Skin of body (tissue), 1 donor: ENCODE measurements at regions not wholly inside any gene's neighbourhood (a gene's known extent, or its start where the extent isn't known, plus 50 kb on each side); places are given as distances from the start of the nearest gene placed in this dataset.
A peak's percentile ranks its signal among the peaks of the same experiment; 100 is the strongest.

Experiments
- DNase-seq: peaks from one replicate; lab custom pipeline; 2025; lab: John Stamatoyannopoulos, UW

DNA sequence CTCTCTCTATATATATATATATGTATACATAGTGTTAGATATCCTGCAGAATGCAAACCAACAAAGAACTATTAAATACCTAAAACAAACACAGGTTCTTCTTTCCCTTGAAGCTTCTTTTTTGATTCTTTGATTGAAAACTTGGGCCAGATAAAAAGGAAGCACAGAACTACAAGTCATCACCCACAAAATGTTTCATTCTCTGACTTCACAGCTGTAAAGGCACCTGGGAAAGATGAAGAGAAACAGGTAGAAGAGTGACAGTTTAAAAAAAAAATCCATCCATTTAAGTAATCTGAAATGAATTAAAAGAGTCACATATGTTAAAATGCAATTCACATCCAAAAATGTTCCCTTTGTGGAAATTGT lies 90.7 kb upstream of the FNDC3A start:
- no peak for DNase-seq

DNA sequence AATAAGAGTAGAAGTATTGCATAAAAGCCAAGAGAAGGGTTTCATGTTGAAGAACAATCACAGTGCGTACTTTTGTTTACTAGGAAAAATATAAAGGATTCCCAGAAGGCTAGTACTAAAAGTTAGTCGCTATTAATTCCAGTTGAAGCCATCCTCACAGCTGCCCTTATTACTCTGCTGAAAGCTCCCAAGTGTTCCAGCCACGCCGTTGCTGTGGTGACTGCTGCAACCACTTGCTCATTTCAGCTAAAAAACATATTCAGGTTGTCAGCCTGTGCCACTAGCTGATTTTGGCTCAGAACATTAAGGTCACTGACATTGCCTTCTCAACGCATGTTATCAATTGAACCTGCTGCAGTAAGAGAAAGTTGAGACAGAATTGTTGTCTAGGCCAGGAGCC lies 87.1 kb upstream of the FNDC3A start:
- no peak for DNase-seq

DNA sequence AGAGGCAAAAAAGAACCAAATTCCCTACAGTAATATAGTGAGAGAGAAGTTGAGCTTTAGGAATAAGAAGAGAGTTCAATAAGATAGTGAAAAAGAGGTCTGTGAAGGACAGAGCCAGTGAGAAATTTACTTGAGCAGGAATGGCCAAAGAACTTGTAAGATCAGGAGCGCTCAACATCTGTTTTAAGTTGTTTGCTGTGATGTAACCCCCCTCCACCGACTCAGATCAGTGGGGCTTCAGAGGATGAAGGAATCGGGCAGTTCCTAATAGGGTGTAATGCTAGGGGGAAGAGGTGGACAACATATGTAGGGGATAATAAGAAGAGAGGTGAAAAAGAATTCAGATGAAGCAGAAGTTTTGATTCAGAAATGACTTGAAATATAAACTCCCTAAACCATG lies 85.3 kb upstream of the FNDC3A start:
- no peak for DNase-seq

DNA sequence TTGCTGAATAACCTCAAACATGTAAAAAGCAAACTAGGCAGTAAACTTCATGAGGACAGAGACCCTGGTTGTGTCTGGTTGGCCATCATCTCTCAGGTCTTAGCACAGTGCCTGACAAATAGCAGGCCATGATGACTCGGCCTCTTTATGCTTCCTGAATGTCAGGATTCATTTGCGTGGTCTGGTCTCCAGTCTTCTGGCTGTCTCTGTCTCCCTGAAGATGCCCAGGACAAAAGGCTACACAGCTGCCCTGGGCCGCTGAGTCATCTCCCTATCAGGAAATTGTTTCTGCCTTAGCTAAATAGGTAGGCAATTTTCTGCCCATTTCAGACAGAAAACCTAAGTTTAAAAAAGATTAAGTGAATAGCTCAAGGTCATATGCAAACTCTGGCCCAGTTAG lies 84.1 kb upstream of the FNDC3A start:
- DNase-seq, result no peak

DNA sequence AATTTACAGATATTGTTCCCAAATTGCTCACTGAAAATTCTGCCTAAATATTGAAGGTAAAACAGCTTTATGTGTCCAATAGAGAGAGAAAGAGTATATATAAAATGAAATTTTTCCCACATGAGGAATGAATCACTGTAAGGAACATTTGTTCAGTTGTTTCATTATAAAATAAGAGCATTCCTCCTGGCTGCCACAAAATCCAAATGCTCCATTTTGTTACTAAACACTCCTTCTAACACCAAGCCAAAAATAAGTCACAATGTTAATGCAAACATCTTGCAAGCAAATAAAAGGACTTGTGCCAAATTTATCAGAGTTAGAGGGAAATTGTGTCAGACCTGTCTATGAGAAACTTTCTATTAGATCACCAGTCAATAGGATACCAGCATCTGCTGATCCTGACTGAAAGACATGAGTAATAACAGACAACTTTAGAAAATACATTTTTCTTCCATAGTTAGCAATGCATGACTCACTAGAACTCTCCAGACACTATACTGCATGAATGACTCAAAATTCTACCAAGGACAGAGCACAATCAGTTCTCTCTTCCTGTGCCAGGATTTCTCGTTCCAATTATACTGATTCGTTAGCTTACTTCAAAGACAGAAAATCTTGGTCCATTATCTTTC lies 83.5 kb upstream of the FNDC3A start:
- peak; percentile 58 for DNase-seq

DNA sequence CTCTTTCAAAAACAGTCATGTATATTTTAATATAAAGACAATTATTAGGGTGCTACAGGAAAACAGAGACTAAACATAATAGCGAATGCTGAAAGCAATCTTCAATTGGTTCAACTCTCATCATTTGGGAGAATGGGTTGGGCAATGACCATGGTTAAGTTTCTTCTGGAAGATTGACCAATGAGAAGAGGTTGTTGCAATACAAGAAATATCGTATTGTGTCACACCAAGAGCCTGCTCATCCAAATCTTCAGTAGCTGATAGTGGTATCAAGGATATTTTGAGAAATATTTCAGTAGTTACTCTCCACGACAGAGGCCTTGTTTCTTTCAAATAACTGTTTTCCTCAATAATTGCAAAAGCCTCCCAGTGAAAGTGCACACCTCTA lies 83.0 kb upstream of the FNDC3A start:
- no peak for DNase-seq

DNA sequence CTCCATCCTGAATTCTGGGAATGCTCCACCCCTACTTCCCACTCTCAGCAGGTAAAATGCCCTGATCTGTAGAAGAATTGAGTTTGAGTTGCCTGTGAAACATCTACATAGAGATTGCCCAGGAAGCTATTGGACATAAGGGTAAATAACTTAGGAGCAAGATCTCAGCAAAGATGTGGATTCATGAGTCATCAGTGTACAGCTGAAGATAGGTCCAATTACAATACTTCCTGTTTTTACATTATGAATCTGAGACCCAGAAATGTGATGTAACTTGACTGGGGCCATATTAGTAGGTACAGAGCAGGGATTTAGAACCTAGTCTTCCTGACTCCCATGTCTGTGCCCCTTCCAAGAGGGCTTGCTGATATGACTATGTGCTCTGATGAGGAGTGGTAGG lies 79.4 kb upstream of the FNDC3A start:
- no peak for DNase-seq

DNA sequence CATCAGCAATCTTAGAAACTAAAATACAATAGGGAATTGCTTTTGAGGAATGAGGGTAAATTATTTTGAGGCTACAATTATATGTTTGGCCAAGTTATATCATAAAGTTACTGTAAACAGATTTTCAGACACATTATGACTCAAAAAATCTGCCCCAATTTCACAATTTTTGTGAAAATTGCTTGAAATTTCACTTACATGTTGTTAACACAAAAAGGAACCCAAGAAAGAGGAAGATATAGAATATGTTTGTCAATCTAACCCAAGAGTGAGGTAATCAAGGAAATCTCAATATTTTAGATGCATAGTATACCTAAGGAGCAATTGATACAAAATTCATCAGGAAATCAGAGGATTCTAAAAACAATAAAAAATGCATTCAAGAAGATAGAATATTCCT lies 73.9 kb upstream of the FNDC3A start:
- no peak for DNase-seq

DNA sequence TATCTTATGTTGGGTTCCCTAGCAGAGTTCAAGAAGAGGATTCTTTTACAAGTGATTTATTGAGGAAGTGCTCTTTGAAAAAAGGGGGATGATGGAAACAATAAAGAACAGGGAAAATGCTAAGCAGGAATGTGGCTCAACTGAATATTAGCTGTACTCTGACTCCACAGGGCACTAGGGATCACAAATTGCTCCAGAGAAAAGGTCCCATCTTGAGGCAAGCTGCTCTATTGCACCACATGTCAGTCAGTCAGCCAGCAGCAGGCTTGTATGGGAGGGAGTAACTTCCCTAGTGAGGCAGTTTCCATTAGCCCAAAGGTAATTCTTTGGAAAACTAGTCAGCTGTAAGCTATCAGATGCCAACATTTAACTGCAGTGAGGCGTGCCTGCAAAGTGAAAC lies 73.3 kb upstream of the FNDC3A start:
- no peak for DNase-seq

DNA sequence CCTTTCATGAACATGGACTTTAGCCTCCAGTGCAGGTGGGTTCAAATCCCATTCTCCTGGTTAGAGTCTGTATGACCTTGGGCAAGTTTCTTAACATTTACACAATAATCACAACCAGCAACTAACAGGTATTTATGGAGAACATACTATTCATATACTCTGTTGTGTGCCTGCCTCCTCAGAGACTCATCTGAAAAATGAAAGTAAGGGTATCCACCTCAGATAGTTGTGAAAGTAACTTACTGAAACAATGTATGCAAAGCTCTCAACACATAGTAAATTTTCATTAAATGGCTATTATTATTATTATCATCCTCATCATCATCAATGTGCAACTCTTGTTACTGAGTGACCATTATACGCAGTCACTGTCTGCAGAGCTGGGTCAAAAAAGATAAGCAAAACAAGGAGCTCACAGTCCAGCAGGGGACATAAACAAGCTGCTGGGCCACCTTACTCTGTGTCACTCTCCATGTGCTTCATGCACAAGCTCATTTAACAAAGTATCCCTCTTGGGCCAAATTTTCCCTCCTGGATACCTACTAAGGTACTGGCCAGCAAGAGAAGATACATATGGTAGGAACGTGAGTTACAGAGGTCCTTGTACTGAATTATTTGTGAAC lies 70.9 kb upstream of the FNDC3A start:
- DNase-seq, result no peak

DNA sequence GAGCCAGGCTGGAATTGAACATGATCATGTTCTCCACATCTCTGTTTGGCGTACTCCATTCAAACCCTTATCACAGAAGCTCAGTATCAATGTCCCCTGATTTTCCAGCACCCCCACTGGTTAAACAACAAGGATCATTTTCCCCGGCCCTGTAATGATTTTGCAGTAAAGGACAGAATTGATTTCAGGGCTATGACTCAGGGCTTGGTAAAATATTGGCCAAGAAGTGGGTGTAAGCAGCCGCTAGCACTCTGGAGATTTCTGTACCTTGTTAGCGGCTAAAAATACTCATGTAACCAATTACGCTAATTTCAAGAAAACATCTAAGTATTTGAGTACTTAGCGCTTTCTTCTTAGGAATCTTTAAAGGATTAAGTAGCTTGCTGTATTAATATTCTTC lies 69.5 kb upstream of the FNDC3A start:
- DNase-seq, result no peak

DNA sequence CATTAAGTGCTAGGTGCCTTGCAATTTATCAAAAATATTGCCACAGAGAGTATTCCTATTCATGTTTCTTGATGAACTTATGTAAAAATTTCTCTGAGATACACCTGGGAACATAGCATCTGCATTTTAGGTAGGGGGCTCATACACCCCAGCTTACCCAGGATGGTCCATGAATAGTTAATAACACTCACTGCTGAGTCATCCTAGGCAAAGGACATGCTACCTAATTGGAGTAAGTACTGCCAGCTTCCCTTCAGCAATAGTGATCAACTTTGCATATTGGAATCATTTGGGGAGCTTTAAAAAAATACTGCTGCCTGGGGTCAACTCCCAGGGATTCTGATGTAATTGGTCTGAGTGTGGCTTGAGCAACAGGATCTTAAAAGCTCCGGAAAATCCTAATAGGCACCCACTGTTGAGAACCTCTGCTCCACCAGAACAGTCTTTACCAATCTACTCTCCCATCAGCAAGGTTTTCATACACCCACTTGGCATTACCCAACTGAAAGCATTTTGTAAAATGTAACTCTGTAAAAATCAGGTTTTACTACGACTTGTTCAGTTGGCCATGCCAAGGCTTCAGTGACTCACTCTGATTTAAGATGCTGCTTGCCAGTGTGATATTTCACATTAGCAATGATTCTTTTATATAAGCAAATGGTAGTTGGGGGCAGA lies 67.2 kb upstream of the FNDC3A start:
- DNase-seq, result no peak

DNA sequence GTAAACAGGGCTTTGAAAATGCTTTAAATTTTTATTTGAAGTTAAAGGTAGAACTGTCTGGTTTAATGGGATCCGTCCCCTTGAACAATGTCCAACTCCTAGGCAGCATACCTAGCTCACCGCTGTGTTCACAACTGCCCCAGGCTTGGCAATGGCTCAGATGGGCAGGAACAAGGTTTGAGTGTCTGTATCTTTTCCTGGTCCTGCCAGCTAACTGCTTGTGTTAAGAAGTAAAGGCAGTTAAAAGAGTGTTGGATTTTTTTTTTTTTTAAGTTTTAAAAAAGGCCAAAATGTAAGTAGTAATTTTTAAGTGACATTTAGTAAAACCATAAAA lies 66.7 kb upstream of the FNDC3A start:
- no peak for DNase-seq

DNA sequence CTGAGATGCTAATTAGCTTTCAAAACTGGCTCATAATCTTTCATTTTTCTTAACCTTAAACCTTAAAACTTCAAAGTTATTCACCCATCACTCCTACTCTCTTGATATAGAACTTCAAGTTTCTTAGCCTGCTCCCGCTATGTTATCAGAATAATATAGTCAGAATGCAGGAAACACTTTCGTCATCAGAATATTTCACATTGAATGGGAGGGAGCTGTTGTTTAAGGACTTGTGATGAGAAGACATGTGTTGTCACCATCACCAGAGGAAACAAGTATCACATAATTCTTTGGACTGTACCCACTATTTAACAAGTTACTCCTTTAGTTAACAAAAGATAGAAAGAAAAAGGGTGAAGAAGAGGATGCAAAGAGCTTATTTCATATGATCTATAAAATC lies 65.0 kb upstream of the FNDC3A start:
- DNase-seq, result no peak

DNA sequence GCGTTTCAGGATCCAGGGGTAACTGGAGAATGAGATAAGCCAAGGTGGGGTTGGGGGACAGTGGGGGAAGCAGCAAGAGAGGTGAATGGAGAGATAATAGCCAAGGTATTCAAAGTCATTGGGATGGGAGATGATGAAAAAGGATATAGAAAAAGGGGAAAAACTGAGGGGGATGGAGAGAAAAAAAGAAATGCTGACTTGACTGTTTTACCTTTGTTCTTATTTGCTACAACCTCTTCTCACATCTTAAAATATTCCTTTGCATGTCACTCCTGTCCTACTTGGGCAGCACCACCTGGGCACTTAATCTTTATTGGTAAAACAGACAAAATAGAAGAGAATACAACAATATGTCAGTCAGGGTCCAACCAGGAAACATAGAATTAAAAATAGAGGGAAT lies 56.0 kb upstream of the FNDC3A start:
- DNase-seq, result no peak

DNA sequence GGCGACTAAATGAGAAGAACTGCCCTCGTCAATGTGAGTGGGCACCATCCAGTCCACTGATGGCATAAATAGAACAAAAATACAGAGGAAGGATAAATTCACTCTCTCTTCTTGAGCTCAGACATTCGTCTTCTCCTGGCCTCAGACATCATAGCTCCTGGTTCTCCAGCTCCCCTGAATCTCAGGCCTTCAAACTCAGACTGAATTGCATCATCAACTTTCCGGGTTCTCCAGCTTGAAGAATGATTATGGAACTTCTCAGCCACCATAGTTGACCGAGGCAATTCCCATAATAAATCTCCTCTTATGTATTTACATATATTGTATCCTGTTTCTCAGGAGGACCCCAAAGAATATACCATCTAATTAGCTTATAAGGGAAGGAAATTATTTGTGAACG lies 55.0 kb upstream of the FNDC3A start:
- no peak for DNase-seq

DNA sequence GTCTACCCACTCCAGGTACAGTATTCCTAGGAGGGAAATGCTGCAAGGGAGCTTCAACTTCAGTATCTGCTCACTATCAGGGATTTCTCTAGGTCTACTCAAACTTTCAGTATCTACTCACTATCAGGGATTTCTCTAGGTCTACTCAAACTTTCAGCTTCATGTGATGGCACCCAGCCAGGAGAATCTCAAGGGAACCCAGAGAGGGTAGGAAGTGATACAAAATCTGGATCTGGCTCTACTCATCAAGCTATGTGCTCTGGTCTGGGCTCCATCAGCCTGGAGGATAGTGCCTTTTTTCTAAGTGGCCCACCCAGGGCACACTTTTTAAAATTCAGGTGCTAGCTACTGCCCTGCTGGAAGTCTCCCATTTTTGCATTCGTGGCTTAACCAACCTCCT lies 52.3 kb upstream of the FNDC3A start:
- DNase-seq, result no peak

DNA sequence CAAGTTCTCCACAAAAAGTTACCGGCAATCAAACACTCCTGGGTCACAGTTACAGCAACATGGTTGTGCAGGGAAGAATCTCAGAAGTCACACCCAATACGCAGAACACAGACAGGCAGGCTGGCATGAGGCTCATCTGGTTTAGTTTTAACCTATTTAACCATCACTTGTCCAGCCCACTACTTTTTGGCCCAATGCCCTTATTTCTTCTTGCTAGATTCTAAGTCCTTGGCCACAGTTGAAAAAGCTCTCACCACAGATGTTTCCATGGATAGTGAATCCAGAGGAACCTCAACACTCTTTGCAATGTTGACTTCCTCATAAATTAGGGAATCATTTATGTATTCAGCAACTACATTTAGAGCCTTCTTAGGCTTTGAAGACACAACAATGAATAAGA lies 50.7 kb upstream of the FNDC3A start:
- DNase-seq, result no peak
